AG10803 (cell line): ENCODE measurements at regions not wholly inside any gene's neighbourhood (a gene's known extent, or its start where the extent isn't known, plus 50 kb on each side); places are given as distances from the start of the nearest gene placed in this dataset.

Experiments used
- DNase-seq: peaks from one replicate; pipeline ENCODE4 v3.0.0; 2010; ENCODE audit warnings: low read depth
- H3K4me3 ChIP-seq: 2 replicates; pipeline ENCODE4 v1.5.1; 2011; ENCODE audit warnings: mild to moderate bottlenecking, low read length, control low read depth
- CTCF ChIP-seq: conservative IDR thresholded peaks from 2 replicates; pipeline ENCODE4 v1.5.1; 2011; ENCODE audit warnings: mild to moderate bottlenecking, low read length, control low read depth, inconsistent platforms

DNA sequence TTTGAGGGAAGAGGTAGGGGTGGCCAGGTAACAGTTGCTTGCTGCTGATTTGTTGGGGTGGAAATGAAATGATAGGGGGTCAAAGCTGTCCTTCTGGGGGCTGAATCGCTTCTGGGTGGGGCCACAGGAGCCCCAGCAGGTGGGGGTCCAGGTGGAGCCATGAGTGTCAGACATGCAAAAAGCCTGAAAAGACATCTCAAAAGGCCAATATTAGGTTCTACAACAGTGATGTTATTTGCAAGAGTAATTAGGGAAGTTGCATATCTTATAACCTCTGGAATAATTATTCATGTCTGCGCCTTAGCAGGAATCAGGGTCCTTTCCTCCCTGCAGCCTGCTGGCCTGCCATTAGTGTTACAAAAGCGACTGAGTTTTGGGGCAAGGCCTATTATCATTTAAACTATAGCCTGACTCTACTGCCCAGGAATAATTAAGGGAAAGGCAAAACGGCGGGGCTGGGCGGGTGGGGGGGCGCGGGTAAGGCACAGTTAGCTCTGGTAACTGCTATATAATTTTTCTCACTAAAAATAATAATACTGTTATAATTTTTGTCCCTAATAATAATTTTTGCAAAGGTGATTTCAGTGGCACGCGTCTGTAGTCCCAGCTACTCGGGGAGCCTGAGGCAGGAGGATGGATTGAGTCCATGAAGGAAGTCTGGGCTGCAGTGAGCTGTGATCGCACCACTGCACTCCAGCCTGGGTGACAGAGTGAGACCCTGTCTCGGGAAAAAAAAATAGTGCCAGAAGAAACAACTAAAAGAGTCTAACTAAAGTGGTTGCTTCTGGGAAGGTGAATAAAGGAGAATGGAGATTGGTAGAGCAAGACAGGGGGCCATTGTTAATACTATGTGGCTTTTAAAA, 145.7 kb downstream of the MAGEB17 start:
- H3K4me3 ChIP-seq = no peak overlapping the region
- TF ChIP-seq CTCF = no peak
- no peak for DNase-seq

GRCh38 chrX:16316331-16316730, 149.1 kb downstream of the MAGEB17 start:
- no peak for TF ChIP-seq CTCF
- DNase-seq = no peak

GRCh38 chrX:16319929-16320328, 152.6 kb downstream of the MAGEB17 start:
- no peak for TF ChIP-seq CTCF
- no peak overlapping the region for H3K4me3 ChIP-seq
- no peak for DNase-seq

More at GRCh38 chrX:16316331-16316730, 149.1 kb downstream of the MAGEB17 start:
- no peak overlapping the region for H3K4me3 ChIP-seq

- H3K4me3 ChIP-seq = no peak overlapping the region
- no peak for TF ChIP-seq CTCF
- DNase-seq = peak; percentile 22
These were observed 153.6 kb downstream of the MAGEB17 start for GRCh38 chrX:16320765-16321355.

DNA sequence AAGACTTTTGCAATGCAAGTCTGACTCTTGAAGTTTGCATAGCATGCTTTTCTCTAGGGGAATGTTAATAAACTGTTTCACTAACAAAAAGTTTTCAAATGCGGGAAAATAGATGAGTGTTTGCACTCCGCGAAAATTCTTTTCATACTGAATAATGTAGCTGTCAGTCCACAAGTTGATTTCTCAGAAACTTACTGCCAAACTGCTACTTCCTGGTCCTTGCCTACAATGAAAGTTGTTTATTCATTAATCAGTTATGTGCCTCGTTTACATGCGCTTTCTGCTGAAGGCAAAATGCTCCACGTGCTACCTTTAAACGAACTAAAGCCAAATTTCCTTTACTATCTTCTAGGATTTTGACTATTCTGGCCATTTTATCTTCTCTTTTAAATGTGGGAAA, 166.2 kb downstream of the MAGEB17 start:
- H3K4me3 ChIP-seq = no peak overlapping the region
- TF ChIP-seq CTCF = no peak
- DNase-seq = no peak

GRCh38 chrX:16335181-16335580, 167.9 kb downstream of the MAGEB17 start:
- DNase-seq = no peak
- H3K4me3 ChIP-seq = no peak overlapping the region
- TF ChIP-seq CTCF = no peak
